Femur (tissue), 1 donor: ENCODE measurements at regions not wholly inside any gene's neighbourhood (a gene's known extent, or its start where the extent isn't known, plus 50 kb on each side); places are given as distances from the start of the nearest gene placed in this dataset.
"Not testable (repeated sequence)": the region's sequence is repeated elsewhere in the genome, so short reads cannot be mapped to it uniquely, and the experiment has no call there.

Experiments used
- DNase-seq: peaks from one replicate; pipeline ENCODE4 v3.0.0-alpha.2; 2017

GRCh38 chr4:59518005-59518823 lies 1681.9 kb upstream of the ADGRL3 start:
- DNase-seq: no peak

DNA sequence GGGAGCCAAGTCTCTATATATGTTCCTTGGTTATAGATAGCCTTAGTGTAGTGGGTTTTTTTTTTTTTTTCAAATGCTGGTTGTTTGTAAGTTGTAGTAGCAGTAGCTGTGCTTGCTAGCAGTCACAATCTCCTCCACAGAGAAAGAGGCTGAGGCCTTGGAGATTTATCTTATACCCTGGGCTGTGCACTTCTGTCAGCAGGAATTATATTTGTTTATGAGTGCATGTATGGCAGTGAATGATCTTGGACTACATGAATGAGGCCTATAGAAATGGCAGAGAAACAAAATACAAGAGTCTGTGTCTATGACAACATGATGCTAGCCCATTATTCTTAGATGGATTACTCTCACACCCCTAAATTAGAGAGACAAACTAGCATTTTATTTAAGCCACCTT lies 1674.2 kb upstream of the ADGRL3 start:
- no peak for DNase-seq

- no peak for DNase-seq
Observed at GRCh38 chr4:59535541-59535940, 1664.6 kb upstream of the ADGRL3 start.

GRCh38 chr4:59536428-59536827 lies 1663.7 kb upstream of the ADGRL3 start:
- DNase-seq: no peak

DNA sequence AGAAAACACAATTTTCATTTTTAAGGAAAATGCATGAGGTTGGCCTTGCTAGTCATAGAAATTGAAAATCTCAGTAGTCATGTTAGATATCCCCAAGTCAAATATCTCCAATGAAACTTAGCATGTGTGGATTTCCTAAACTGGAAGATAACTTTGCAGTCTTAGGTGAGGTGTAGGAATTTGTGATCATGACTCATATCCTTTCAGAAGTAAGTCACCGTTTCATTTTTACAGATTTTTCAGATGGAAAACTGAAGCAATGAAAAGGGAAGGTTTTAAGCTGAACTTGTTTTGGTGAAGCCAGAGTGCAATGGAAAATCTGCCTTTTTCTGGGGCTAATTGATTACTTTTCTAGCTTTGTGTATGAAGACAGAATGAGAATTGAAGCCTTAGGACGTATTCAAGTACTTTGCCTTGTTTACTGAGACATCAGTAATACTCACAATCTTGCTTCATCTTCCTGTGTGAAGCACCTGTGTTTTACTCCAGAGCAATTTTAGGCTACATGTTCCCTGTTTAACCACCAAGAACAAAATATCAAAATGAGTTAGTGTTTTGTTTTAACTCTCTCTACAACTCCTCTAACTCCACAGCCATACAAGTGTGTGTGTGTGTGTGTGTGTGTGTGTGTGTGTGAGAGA lies 1662.8 kb upstream of the ADGRL3 start:
- DNase-seq: no peak

- DNase-seq: no peak
Observed at GRCh38 chr4:59539401-59539800, 1660.7 kb upstream of the ADGRL3 start.

- DNase-seq: no peak
Observed at GRCh38 chr4:59540311-59540710, 1659.8 kb upstream of the ADGRL3 start.

DNA sequence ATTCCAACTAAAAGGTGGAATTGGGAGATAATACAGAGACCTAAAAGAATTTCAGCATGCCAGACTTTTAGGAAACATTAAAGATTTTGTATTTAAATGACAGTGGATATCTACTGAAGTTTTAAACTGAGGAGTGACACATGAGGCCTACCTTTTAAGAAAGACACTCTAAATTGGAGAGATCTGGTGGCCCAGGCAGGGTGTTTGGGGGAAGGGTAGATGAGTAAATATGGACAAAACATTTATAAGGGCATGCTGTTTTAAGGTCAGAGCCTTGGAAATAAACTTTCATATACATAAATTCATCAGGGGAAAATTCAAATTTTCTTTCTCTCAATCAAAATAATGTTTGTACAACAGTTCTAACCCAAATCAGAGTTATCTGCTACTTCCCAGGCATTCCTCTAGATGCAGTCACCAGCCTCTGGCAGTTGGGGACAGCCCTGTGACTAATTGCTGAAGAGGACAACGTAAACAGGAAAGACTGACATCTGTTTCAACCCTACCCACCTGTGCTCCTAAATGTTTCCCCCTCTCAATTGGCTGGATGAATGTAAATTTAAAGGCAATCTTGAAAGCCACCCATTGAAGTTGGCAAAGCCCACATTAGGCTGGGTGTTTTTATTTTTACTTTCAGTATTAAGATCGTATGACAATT lies 1646.9 kb upstream of the ADGRL3 start:
- no peak for DNase-seq

DNA sequence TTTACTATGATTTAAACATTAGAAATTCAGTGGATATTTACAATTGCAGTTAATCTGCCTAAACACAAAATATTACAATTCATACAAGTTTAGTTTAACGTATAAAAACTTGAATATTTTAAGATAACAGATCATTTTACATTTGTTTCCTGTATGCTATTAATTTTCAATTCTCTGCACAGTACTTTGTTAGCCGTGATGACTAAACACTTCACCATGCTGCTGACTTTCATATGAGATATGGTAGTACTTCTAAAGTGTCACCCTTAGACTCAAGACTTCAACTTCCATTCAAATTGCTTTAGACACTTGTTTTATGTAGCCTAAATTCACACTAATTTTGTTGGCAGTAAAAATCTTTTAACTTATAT lies 1646.4 kb upstream of the ADGRL3 start:
- no peak for DNase-seq

GRCh38 chr4:59556191-59556590 lies 1643.9 kb upstream of the ADGRL3 start:
- DNase-seq: not testable (repeated sequence)

DNA sequence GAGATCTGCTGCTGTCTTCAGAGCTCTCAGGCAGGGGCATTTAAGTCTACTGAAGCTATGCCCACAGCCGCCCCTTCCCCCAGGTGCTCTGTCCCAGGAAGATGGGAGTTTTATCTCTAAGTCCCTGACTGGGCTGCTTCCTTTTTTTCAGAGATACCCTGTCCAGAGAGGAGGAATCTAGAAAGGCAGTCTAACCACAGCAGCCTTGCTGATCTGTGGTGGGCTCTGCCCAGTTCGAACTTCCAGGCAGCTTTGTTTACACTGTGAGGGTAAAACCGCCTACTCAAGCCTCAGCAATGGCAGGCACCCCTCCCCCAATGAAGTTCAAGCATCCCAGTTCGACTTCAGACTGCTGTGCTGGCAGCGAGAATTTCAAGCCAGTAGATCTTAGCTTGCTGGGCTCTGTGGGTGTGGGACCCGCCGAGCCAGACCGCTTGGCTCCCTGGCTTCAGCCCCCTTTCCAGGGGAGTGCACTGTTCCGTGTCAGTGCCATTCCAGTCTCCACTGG lies 1639.9 kb upstream of the ADGRL3 start:
- DNase-seq: not testable (repeated sequence)

GRCh38 chr4:59565836-59566235 lies 1634.3 kb upstream of the ADGRL3 start:
- DNase-seq: no peak

- DNase-seq: no peak
Observed at GRCh38 chr4:59570860-59571476, 1629.2 kb upstream of the ADGRL3 start.

- no peak for DNase-seq
Observed at GRCh38 chr4:59571805-59572430, 1628.2 kb upstream of the ADGRL3 start.

DNA sequence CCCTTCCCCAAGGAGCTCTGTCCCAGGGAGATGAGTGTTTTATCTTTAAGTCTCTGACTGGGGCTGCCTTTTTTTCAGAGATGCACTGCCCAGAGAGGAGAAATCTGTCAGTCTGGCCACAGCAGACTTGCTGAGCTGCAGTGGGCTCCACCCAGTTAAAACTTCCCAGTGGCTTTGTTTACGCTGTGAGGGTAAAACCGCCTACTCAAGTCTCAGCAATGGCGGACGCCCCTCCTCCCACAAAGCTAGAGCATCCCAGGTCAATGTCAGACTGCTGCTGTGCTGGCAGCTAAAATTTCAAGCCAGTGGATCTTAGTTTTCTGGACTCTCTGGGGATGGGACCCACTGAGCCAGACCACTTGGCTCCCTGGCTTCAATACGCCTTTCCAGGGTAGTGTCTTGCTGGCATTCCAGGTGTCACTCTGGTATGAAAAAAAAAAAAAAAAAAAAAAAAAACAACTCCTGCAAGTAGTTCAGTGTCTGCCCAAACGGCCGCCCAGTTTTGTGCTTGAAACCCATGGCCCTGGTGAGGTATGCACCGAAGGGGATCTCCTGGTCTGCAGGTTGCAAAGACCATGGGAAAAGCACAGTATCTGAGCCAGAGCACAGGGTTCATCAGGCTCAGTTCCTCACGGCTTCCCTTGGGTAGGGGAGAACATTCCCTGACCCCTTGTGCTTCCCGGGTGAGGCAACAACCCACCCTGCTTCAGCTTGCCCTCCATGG lies 1616.1 kb upstream of the ADGRL3 start:
- no peak for DNase-seq

DNA sequence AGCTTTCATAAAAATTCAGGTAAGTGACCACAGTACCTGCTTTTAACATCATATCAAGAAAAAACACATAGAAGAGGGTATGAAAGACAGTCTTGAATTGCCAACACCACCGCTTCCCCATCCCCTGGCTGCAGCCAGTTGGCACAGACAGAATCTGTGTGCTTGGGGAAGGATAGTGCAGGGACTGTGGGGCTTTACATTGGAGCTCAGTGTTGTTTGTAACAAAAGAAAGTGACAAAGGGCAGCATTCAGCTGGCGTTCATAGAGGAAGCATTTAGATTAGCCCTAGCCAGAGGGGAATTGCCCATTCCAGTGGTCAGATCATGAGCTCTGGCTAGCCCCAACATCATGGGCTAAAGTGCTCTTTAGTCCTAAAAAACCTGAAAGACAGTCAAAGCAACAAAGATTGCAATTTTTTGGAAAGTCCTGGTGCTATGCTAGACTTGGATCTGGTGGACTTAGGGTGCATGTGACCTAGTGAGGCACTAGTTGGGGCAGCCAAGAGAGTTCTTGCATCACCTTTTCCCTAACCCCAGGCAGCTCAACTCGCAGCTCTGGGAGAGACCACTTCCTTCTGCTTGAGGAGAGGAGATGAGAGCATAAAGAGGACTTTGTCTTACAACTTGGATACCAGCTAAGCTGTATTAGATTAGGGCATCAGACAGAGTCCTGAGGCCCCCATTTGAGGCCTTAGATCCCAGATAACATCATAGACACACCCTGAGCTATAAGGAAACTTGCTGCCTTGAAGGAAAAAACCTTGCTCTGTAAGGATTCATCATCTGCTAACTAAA lies 1602.4 kb upstream of the ADGRL3 start:
- no peak for DNase-seq

- no peak for DNase-seq
Observed at GRCh38 chr4:59598330-59598618, 1601.9 kb upstream of the ADGRL3 start.

DNA sequence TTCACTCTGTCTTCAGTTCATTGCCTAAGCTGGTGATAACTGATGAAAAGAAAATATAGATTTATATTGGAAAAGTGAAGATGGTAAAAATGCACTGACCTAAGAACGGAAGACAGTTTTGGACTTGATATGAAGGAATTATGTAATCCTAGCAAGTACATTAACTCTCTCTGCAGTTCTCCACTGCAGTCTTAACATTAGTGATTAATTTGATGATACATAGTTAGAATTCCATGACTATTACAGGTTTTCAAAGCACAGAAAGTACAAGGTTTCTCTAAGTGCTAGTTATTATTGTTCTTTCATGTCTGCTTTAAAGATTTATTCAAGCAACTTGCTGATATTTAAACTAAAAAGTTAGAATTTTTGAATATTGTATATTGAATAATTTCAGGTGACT lies 1591.7 kb upstream of the ADGRL3 start:
- DNase-seq: no peak

GRCh38 chr4:59612235-59612634 lies 1587.9 kb upstream of the ADGRL3 start:
- DNase-seq: no peak

- no peak for DNase-seq
Observed at GRCh38 chr4:59615316-59615715, 1584.8 kb upstream of the ADGRL3 start.

GRCh38 chr4:59629348-59629747 lies 1570.8 kb upstream of the ADGRL3 start:
- no peak for DNase-seq

DNA sequence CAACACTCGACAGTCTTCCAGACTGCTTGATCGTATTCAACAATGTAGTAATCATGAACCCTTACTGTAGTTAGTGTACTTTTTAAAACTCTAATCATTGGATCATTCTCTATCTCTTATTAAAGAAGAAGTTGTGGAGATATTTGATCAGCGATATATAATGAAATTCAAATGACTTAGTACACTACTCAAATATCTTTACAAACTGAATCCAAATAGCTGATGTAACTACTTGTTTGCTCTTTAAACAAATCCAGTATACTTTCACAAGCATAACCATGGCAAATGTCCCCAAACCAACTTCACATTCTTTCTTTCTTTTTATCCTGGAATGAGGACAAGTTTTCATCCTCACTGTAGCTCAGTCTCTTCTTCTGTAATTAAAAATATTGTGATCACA lies 1569.9 kb upstream of the ADGRL3 start:
- no peak for DNase-seq
